Astrocyte (in vitro differentiated cells and primary cell): ENCODE measurements at regions not wholly inside any gene's neighbourhood (a gene's known extent, or its start where the extent isn't known, plus 50 kb on each side); places are given as distances from the start of the nearest gene placed in this dataset.

Source experiments
- DNase-seq: peaks from one replicate; pipeline ENCODE4 v3.0.0-alpha.2; 2010; ENCODE audit warnings: low read depth
- FAIRE-seq: peaks from 2 replicates; lab custom pipeline; 2011; peaks lifted over from hg19 to GRCh38; lab: Jason Lieb, UNC
- H2AFZ ChIP-seq: 2 replicates; pipeline ENCODE4 v1.6.0; 2012; ENCODE audit warnings: low read depth, low read length, inconsistent platforms
- H3K27ac ChIP-seq: 2 replicates; pipeline ENCODE4 v1.5.1; 2011; ENCODE audit warnings: low read depth, low read length, inconsistent platforms
- H3K27me3 ChIP-seq: 2 replicates; pipeline ENCODE4 v1.6.0; 2011; ENCODE audit warnings: low read length, inconsistent platforms; ENCODE audit not compliant: insufficient read depth
- H3K36me3 ChIP-seq: 2 replicates; pipeline ENCODE4 v1.5.1; 2011; ENCODE audit warnings: low read length, inconsistent platforms; ENCODE audit not compliant: insufficient read depth
- H3K4me1 ChIP-seq: 2 replicates; pipeline ENCODE4 v1.5.1; 2011; ENCODE audit warnings: low read length, inconsistent platforms; ENCODE audit not compliant: insufficient read depth
- H3K4me2 ChIP-seq: 2 replicates; pipeline ENCODE4 v1.6.0; 2012; ENCODE audit warnings: low read length, inconsistent platforms
- H3K4me3 ChIP-seq: 2 replicates; pipeline ENCODE4 v1.5.1; 2011; ENCODE audit warnings: low read depth, mild to moderate bottlenecking, low read length, inconsistent platforms; ENCODE audit not compliant: insufficient read depth
- H3K79me2 ChIP-seq: 2 replicates; pipeline ENCODE4 v1.6.0; 2012; ENCODE audit warnings: mild to moderate bottlenecking, low read length, inconsistent platforms; ENCODE audit not compliant: insufficient read depth
- H3K9ac ChIP-seq: 2 replicates; pipeline ENCODE4 v1.6.0; 2012; ENCODE audit warnings: mild to moderate bottlenecking, low read length, inconsistent platforms
- H3K9me3 ChIP-seq: 2 replicates; pipeline ENCODE4 v1.5.1; 2012; ENCODE audit warnings: low read depth, mild to moderate bottlenecking, low read length, inconsistent platforms; ENCODE audit not compliant: insufficient read depth
- H4K20me1 ChIP-seq: 2 replicates; pipeline ENCODE4 v1.6.0; 2012; ENCODE audit warnings: low read length, inconsistent platforms; ENCODE audit not compliant: insufficient read depth
- H3K27ac Mint-ChIP-seq: one replicate; pipeline ENCODE4 v1.8.0; 2021; ENCODE audit warnings: mild to moderate bottlenecking, mixed read lengths; ENCODE audit not compliant: unreplicated experiment
- H3K27me3 Mint-ChIP-seq: one replicate; pipeline ENCODE4 v1.8.0; 2021; ENCODE audit warnings: low read depth, mixed read lengths; ENCODE audit not compliant: unreplicated experiment
- H3K36me3 Mint-ChIP-seq: one replicate; pipeline ENCODE4 v1.8.0; 2021; ENCODE audit warnings: low read depth, mixed read lengths; ENCODE audit not compliant: unreplicated experiment
- H3K4me1 Mint-ChIP-seq: one replicate; pipeline ENCODE4 v1.8.0; 2021; ENCODE audit warnings: low read depth, mixed read lengths; ENCODE audit not compliant: unreplicated experiment
- H3K4me3 Mint-ChIP-seq: one replicate; pipeline ENCODE4 v1.8.0; 2021; ENCODE audit warnings: mild to moderate bottlenecking, moderate library complexity, mixed read lengths; ENCODE audit not compliant: unreplicated experiment
- H3K9me3 Mint-ChIP-seq: one replicate; pipeline ENCODE4 v1.8.0; 2021; ENCODE audit warnings: mild to moderate bottlenecking, mixed read lengths; ENCODE audit not compliant: unreplicated experiment
- CTCF ChIP-seq: IDR thresholded peaks from 2 replicates; pipeline ENCODE4 v1.5.1; 2011; ENCODE audit warnings: low read depth, mild to moderate bottlenecking, inconsistent platforms, low read length, moderate library complexity; ENCODE audit not compliant: insufficient read depth
- EZH2 ChIP-seq: IDR thresholded peaks from 2 replicates; pipeline ENCODE4 v1.6.1; 2012; ENCODE audit warnings: mild to moderate bottlenecking, low read length, inconsistent platforms; ENCODE audit not compliant: insufficient read depth

DNA sequence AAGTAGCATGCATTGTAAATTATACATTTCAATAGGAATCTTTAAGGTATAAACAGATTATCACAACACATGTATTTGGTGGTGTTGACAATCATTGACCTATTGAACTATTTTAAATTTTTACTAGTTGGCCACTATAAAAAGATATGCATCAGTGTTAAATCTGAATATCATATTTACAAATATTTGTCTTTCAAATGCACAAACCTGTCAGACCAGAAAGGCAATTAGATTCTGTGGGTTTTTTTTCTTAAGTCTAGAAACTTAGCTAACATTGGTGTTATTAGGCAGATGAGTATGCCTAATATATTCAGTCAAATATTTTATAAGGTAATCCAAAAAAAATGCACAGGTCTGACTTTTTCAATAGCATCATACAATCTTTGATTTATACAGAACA is 241.4 kb upstream of the DGKB start:
- H3K27ac ChIP-seq = no peak overlapping the region
- no peak overlapping the region for H3K4me3 ChIP-seq
- no peaks in the 10 kb centered on the region for H4K20me1 ChIP-seq
- H3K9me3 ChIP-seq = no peaks in the 10 kb centered on the region
- TF ChIP-seq EZH2 = no peak
- no peak for TF ChIP-seq CTCF
- no peaks in the 10 kb centered on the region for H3K79me2 ChIP-seq
- H3K4me2 ChIP-seq = no peak overlapping the region
- Mint-ChIP-seq H3K36me3 (no peaks in the 10 kb centered on the region), H3K27ac (no peak overlapping the region), H3K4me3 (no peak overlapping the region), H3K27me3 (no peaks in the 10 kb centered on the region), H3K9me3 (no peaks in the 10 kb centered on the region), H3K4me1 (no peaks in the 10 kb centered on the region)
- H3K36me3 ChIP-seq = no peaks in the 10 kb centered on the region
- DNase-seq (no peak), FAIRE-seq (no peak)
- no peak overlapping the region for H3K9ac ChIP-seq
- H3K27me3 ChIP-seq = no peaks in the 10 kb centered on the region
- no peaks in the 10 kb centered on the region for H3K4me1 ChIP-seq
- H2AFZ ChIP-seq = no peak overlapping the region

DNA sequence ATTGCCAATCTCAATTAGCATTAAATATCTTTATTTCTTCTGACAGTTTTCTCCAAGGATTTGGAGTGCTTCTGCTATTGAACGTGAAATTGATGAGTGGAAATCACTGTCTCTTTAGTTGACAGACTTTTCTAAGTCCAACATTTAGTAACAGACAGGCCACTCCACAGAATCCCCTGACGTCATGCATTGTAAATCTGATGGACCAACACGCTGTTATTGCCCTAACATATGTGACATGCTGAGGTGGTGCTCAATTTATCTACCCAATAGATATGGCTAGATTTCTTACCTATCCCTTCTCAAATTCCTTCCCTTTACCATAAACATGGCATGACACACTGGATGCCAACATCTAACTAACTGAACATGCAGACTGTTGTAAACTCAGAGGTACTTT is 240.6 kb upstream of the DGKB start:
- H3K4me1 ChIP-seq = no peaks in the 10 kb centered on the region
- no peak overlapping the region for H2AFZ ChIP-seq
- no peak overlapping the region for H3K4me3 ChIP-seq
- no peak overlapping the region for H3K4me2 ChIP-seq
- no peaks in the 10 kb centered on the region for H3K27me3 ChIP-seq
- H3K79me2 ChIP-seq = no peaks in the 10 kb centered on the region
- Mint-ChIP-seq H3K4me3 (no peak overlapping the region), H3K36me3 (no peaks in the 10 kb centered on the region), H3K27ac (no peak overlapping the region), H3K27me3 (no peaks in the 10 kb centered on the region), H3K9me3 (no peaks in the 10 kb centered on the region), H3K4me1 (no peaks in the 10 kb centered on the region)
- TF ChIP-seq EZH2 (no peak), CTCF (no peak)
- H3K9ac ChIP-seq = no peak overlapping the region
- no peaks in the 10 kb centered on the region for H4K20me1 ChIP-seq
- FAIRE-seq (no peak), DNase-seq (no peak)
- H3K9me3 ChIP-seq = no peaks in the 10 kb centered on the region
- no peak overlapping the region for H3K27ac ChIP-seq
- H3K36me3 ChIP-seq = no peaks in the 10 kb centered on the region

GRCh38 chr7:15140431-15140830 is 237.9 kb upstream of the DGKB start:
- Histone ChIP-seq H3K9ac (no peak overlapping the region), H3K4me1 (no peaks in the 10 kb centered on the region), H3K4me3 (no peak overlapping the region), H3K27ac (no peak overlapping the region), H4K20me1 (no peaks in the 10 kb centered on the region), H3K27me3 (no peaks in the 10 kb centered on the region), H3K79me2 (no peaks in the 10 kb centered on the region), H3K36me3 (no peaks in the 10 kb centered on the region), H3K9me3 (no peaks in the 10 kb centered on the region), H3K4me2 (no peak overlapping the region), H2AFZ (no peak overlapping the region)
- H3K36me3 Mint-ChIP-seq = no peaks in the 10 kb centered on the region
- DNase-seq (no peak), FAIRE-seq (no peak)
- H3K27me3 Mint-ChIP-seq = no peaks in the 10 kb centered on the region
- H3K4me3 Mint-ChIP-seq = no peak overlapping the region
- H3K27ac Mint-ChIP-seq = no peak overlapping the region
- TF ChIP-seq CTCF = no peak
- H3K4me1 Mint-ChIP-seq = no peaks in the 10 kb centered on the region
- H3K9me3 Mint-ChIP-seq = no peaks in the 10 kb centered on the region
